Spleen (tissue), 11 donors: ENCODE measurements at regions not wholly inside any gene's neighbourhood (a gene's known extent, or its start where the extent isn't known, plus 50 kb on each side); places are given as distances from the start of the nearest gene placed in this dataset.

Experiments
- DNase-seq: peaks from one replicate; pipeline ENCODE4 v3.0.0-alpha.2; 2020
- H3K27ac ChIP-seq, 8 donors: fragments of 200-600 bp; sonication (generic) in 7 of 8; 1 replicate in 4 of 8; 2 replicates in 4 of 8; pipeline versions ENCODE4 v1.5.0 to v1.8.0; 2016 to 2021; ENCODE audit warnings: inconsistent platforms in 4 of 8, mild to moderate bottlenecking in 4 of 8, moderate library complexity in 1 of 8
- H3K27me3 ChIP-seq, 7 donors: fragments of 200-600 bp; sonication (generic) in 6 of 7; replicated peaks in 1 of 7; 1 replicate in 4 of 7; 2 replicates in 3 of 7; pipeline versions ENCODE4 v1.5.0 to v1.8.0; 2016 to 2021; ENCODE audit warnings: inconsistent platforms in 3 of 7, mild to moderate bottlenecking in 1 of 7
- H3K36me3 ChIP-seq, 6 donors: fragments of 200-600 bp; sonication (generic) in 5 of 6; 1 replicate in 4 of 6; 2 replicates in 2 of 6; pipeline versions ENCODE4 v1.5.0 to v1.8.0; 2016 to 2021; ENCODE audit warnings: inconsistent platforms in 2 of 6
- H3K4me1 ChIP-seq, 6 donors: fragments of 200-600 bp; sonication (generic) in 5 of 6; 1 replicate in 3 of 6; 2 replicates in 3 of 6; pipeline versions ENCODE4 v1.5.0 to v1.8.0; 2016 to 2021; ENCODE audit warnings: inconsistent platforms in 3 of 6
- H3K4me3 ChIP-seq, 8 donors: fragments of 200-600 bp; sonication (generic) in 7 of 8; 1 replicate in 4 of 8; 2 replicates in 4 of 8; pipeline versions ENCODE4 v1.5.0 to v1.8.0; 2016 to 2021; ENCODE audit warnings: inconsistent platforms in 4 of 8, mild to moderate bottlenecking in 4 of 8, moderate library complexity in 2 of 8
- H3K9me3 ChIP-seq, 8 donors: fragments of 200-600 bp; sonication (generic) in 7 of 8; 1 replicate in 4 of 8; 2 replicates in 4 of 8; pipeline versions ENCODE4 v1.5.0 to v1.8.0; 2016 to 2021; ENCODE audit warnings: inconsistent platforms in 4 of 8
- CTCF ChIP-seq, 11 experiments: fragments of 200-600 bp in 7 of 11; fragments of 450-650 bp in 4 of 11; sonication (generic) in 4 of 11; IDR thresholded peaks in 8 of 11; conservative IDR thresholded peaks in 3 of 11; 1 replicate in 7 of 11; 2 replicates in 4 of 11; pipeline versions ENCODE4 v1.4.0 to v1.8.0; 2016 to 2021; ENCODE audit warnings: antibody characterized with exemption in 11 of 11, inconsistent platforms in 4 of 11, mild to moderate bottlenecking in 1 of 11
- POLR2A ChIP-seq, 3 donors: fragments of 450-650 bp; IDR thresholded peaks; one replicate each; pipeline ENCODE4 v1.5.1; 2017; ENCODE audit warnings: antibody characterized with exemption in 3 of 3, mild to moderate bottlenecking in 1 of 3
- POLR2AphosphoS5 ChIP-seq, 3 donors: sonication (generic); formaldehyde crosslinking; IDR thresholded peaks; one replicate each; pipeline ENCODE4 v1.5.1; 2017; ENCODE audit warnings: antibody characterized with exemption in 3 of 3
- WGBS, 5 donors: extraction: QIAGEN DNeasy Blood & Tissue Kit in 3 of 5; methylation state at CpG; one replicate each; pipeline versions ENCODE4 v1.1.5 to v1.1.7; 2013 to 2018; 5-methylcytosine and 5-hydroxymethylcytosine counted together
- intact Hi-C: fragments of 100-400 bp; cut with DNase I; formaldehyde crosslinking; loops from one replicate; pipeline ENCODE4 v1.15.0; 2023; ENCODE audit warnings: low total_unique reads
- donor health status: healthy with polysubstance abuse.
- donor health status: DM: no; HTN: no; CAD: no; lungs with moderate emphysema.
- donor health status: DM: no; HTN: no; CAD: no.
- donor health status: Bipolar disorder and iron deficiency.
- donor health status: healthy.
- donor health status: DM: no; HTN: no; CAD: no.
- donor health status: DM: yes; HTN: yes; CAD: no.

- H3K4me3 ChIP-seq, result no peak overlapping the region
- intact Hi-C loops, result no loop called here
These were observed 685.7 kb downstream of the MECOM start for GRCh38 chr3:168977716-168978374.

GRCh38 chr3:168976969-168977368 lies 686.5 kb downstream of the MECOM start:
- no peak for TF ChIP-seq POLR2AphosphoS5 (IDR thresholded peaks at IDR 0.05)
- TF ChIP-seq POLR2A (IDR thresholded peaks at IDR 0.05), result no peak
- no peak for TF ChIP-seq CTCF (IDR thresholded peaks at IDR 0.05 in 8 of 11, conservative IDR thresholded peaks at IDR 0.05 in 3 of 11)
- no peak overlapping the region for H3K4me3 ChIP-seq
- no peak overlapping the region for H3K27ac ChIP-seq
- intact Hi-C loops, result no loop called here
- no peaks in the 10 kb centered on the region for H3K27me3 ChIP-seq
- no peaks in the 10 kb centered on the region for H3K9me3 ChIP-seq
- no peak for DNase-seq
- no peaks in the 10 kb centered on the region for H3K36me3 ChIP-seq
- no peaks in the 10 kb centered on the region for H3K4me1 ChIP-seq
- WGBS, 5 donors, result 70 to 88% (median 74%) methylated on average over 2 of the region's 2 CpGs

More at GRCh38 chr3:168977716-168978374, 685.7 kb downstream of the MECOM start:
- no peaks in the 10 kb centered on the region for H3K36me3 ChIP-seq
- TF ChIP-seq POLR2A (IDR thresholded peaks at IDR 0.05), result no peak
- no peak for TF ChIP-seq CTCF (IDR thresholded peaks at IDR 0.05 in 8 of 11, conservative IDR thresholded peaks at IDR 0.05 in 3 of 11)
- no peak for TF ChIP-seq POLR2AphosphoS5 (IDR thresholded peaks at IDR 0.05)
- H3K27ac ChIP-seq, result no peak overlapping the region
- DNase-seq, result no peak
- 73 to 86% (median 79%) methylated on average over 5 of the region's 5 CpGs for WGBS, 5 donors
- H3K4me1 ChIP-seq, result no peaks in the 10 kb centered on the region
- H3K27me3 ChIP-seq, result no peaks in the 10 kb centered on the region
- no peaks in the 10 kb centered on the region for H3K9me3 ChIP-seq

GRCh38 chr3:168975576-168975975 lies 687.9 kb downstream of the MECOM start:
- DNase-seq, result no peak
- intact Hi-C loops, result no loop called here
- H3K36me3 ChIP-seq, result no peaks in the 10 kb centered on the region
- no peaks in the 10 kb centered on the region for H3K9me3 ChIP-seq
- H3K4me1 ChIP-seq, result no peaks in the 10 kb centered on the region
- TF ChIP-seq POLR2A (IDR thresholded peaks at IDR 0.05) (no peak), POLR2AphosphoS5 (IDR thresholded peaks at IDR 0.05) (no peak), CTCF (IDR thresholded peaks at IDR 0.05 in 8 of 11, conservative IDR thresholded peaks at IDR 0.05 in 3 of 11) (no peak)
- no peak overlapping the region for H3K27ac ChIP-seq
- no peaks in the 10 kb centered on the region for H3K27me3 ChIP-seq
- no peak overlapping the region for H3K4me3 ChIP-seq
- WGBS, 5 donors, result 88 to 98% (median 90%) methylated on average over 1 of the region's 1 CpG

- Histone ChIP-seq H3K27ac (no peak overlapping the region), H3K9me3 (no peaks in the 10 kb centered on the region), H3K27me3 (no peaks in the 10 kb centered on the region), H3K4me1 (no peaks in the 10 kb centered on the region), H3K4me3 (no peak overlapping the region), H3K36me3 (no peaks in the 10 kb centered on the region)
- no peak for DNase-seq
- no peak for TF ChIP-seq POLR2A (IDR thresholded peaks at IDR 0.05)
- TF ChIP-seq POLR2AphosphoS5 (IDR thresholded peaks at IDR 0.05), result no peak
- TF ChIP-seq CTCF (IDR thresholded peaks at IDR 0.05 in 8 of 11, conservative IDR thresholded peaks at IDR 0.05 in 3 of 11), result no peak
- intact Hi-C loops, result no loop called here
These were observed 688.7 kb downstream of the MECOM start for GRCh38 chr3:168974617-168975403.
